Esophagus muscularis mucosa (tissue), 4 donors: ENCODE measurements at regions not wholly inside any gene's neighbourhood (a gene's known extent, or its start where the extent isn't known, plus 50 kb on each side); places are given as distances from the start of the nearest gene placed in this dataset.

Experiments
- DNase-seq: peaks from one replicate; pipeline ENCODE4 v3.0.0-alpha.2; 2017; ENCODE audit errors: extremely low spot score
- H3K27ac ChIP-seq, 4 donors: fragments of 200-600 bp; sonication (generic); replicated peaks in 1 of 4; 1 replicate in 3 of 4; 2 replicates in 1 of 4; pipeline ENCODE4 v1.5.1; 2016 to 2019; ENCODE audit warnings: mild to moderate bottlenecking in 1 of 4
- H3K27me3 ChIP-seq, 4 donors: fragments of 200-600 bp; sonication (generic); one replicate each; pipeline versions ENCODE4 v1.5.1 to v1.6.0; 2016 to 2019
- H3K36me3 ChIP-seq, 4 donors: fragments of 200-600 bp; sonication (generic); one replicate each; pipeline ENCODE4 v1.5.1; 2016 to 2019
- H3K4me1 ChIP-seq, 4 donors: fragments of 200-600 bp; sonication (generic); one replicate each; pipeline ENCODE4 v1.5.1; 2016 to 2019
- H3K4me3 ChIP-seq, 4 donors: fragments of 200-600 bp; sonication (generic); 1 replicate in 2 of 4; 2 replicates in 2 of 4; pipeline ENCODE4 v1.5.1; 2016 to 2019; ENCODE audit warnings: mild to moderate bottlenecking in 4 of 4, moderate library complexity in 1 of 4
- H3K9me3 ChIP-seq, 4 donors: fragments of 200-600 bp; sonication (generic); 1 replicate in 3 of 4; 2 replicates in 1 of 4; pipeline ENCODE4 v1.5.1; 2016 to 2019
- CTCF ChIP-seq, 3 experiments: fragments of 200-600 bp in 2 of 3; fragments of 450-650 bp in 1 of 3; sonication (generic) in 2 of 3; IDR thresholded peaks; one replicate each; pipeline ENCODE4 v1.5.1; 2017 to 2019; ENCODE audit warnings: antibody characterized with exemption in 3 of 3, mild to moderate bottlenecking in 2 of 3, moderate library complexity in 1 of 3
- EP300 ChIP-seq: sonication (generic); formaldehyde crosslinking; IDR thresholded peaks from one replicate; pipeline ENCODE4 v1.6.1; 2017; ENCODE audit warnings: antibody characterized with exemption
- POLR2A ChIP-seq: fragments of 450-650 bp; IDR thresholded peaks from one replicate; pipeline ENCODE4 v1.6.1; 2017; ENCODE audit warnings: antibody characterized with exemption, moderate library complexity, mild to moderate bottlenecking, low read depth
- POLR2AphosphoS5 ChIP-seq, 2 donors: sonication (generic); formaldehyde crosslinking; IDR thresholded peaks; one replicate each; pipeline ENCODE4 v1.6.1; 2017; ENCODE audit warnings: antibody characterized with exemption in 2 of 2
- WGBS: methylation state at CpG from one replicate; pipeline ENCODE4 v1.1.5; 2018; 5-methylcytosine and 5-hydroxymethylcytosine counted together
- intact Hi-C: fragments of 100-400 bp; cut with DNase I; formaldehyde crosslinking; loops from one replicate; pipeline ENCODE4 v1.15.1; 2023

GRCh38 chr6:21438237-21438985, 155.1 kb upstream of the SOX4 start:
- Histone ChIP-seq H3K9me3 (no peaks in the 10 kb centered on the region), H3K27me3 (no peaks in the 10 kb centered on the region), H3K36me3 (no peaks in the 10 kb centered on the region), H3K27ac (no peak overlapping the region), H3K4me3 (no peak overlapping the region), H3K4me1 (no peaks in the 10 kb centered on the region)
- WGBS = 86% methylated on average over 10 of the region's 10 CpGs
- intact Hi-C loops = no loop called here
- no peak for DNase-seq
- TF ChIP-seq EP300 (no peak), POLR2AphosphoS5 (IDR thresholded peaks at IDR 0.05) (no peak)

GRCh38 chr6:21438986-21439352, 154.6 kb upstream of the SOX4 start:
- H3K4me1 ChIP-seq = no peaks in the 10 kb centered on the region
- no peak for DNase-seq
- whole genome bisulfite sequencing = 42% methylated on average over 2 of the region's 2 CpGs
- no peaks in the 10 kb centered on the region for H3K9me3 ChIP-seq
- intact Hi-C loops = no loop called here
- H3K36me3 ChIP-seq = no peaks in the 10 kb centered on the region
- no peak overlapping the region for H3K27ac ChIP-seq
- TF ChIP-seq CTCF (IDR thresholded peaks at IDR 0.05) = no peak
- no peak for TF ChIP-seq EP300
- TF ChIP-seq POLR2A = no peak
- no peak for TF ChIP-seq POLR2AphosphoS5 (IDR thresholded peaks at IDR 0.05)
- no peak overlapping the region for H3K4me3 ChIP-seq
- H3K27me3 ChIP-seq = no peaks in the 10 kb centered on the region

GRCh38 chr6:21441386-21441785, 152.2 kb upstream of the SOX4 start:
- Histone ChIP-seq H3K4me3 (no peak overlapping the region), H3K4me1 (no peaks in the 10 kb centered on the region), H3K36me3 (no peaks in the 10 kb centered on the region), H3K9me3 (no peaks in the 10 kb centered on the region), H3K27ac (no peak overlapping the region), H3K27me3 (no peaks in the 10 kb centered on the region)
- intact Hi-C loops = no loop called here
- TF ChIP-seq POLR2A (no peak), POLR2AphosphoS5 (IDR thresholded peaks at IDR 0.05) (no peak), EP300 (no peak), CTCF (IDR thresholded peaks at IDR 0.05) (no peak)
- 94% methylated on average over 6 of the region's 6 CpGs for WGBS
- no peak for DNase-seq

GRCh38 chr6:21442874-21443273, 150.7 kb upstream of the SOX4 start:
- Histone ChIP-seq H3K9me3 (no peaks in the 10 kb centered on the region), H3K4me1 (no peaks in the 10 kb centered on the region), H3K36me3 (no peaks in the 10 kb centered on the region), H3K4me3 (no peak overlapping the region), H3K27ac (no peak overlapping the region), H3K27me3 (no peaks in the 10 kb centered on the region)
- intact Hi-C loops = no loop called here
- no peak for TF ChIP-seq POLR2AphosphoS5 (IDR thresholded peaks at IDR 0.05)
- TF ChIP-seq EP300 = no peak
- no peak for TF ChIP-seq CTCF (IDR thresholded peaks at IDR 0.05)
- TF ChIP-seq POLR2A = no peak
- 100% methylated on average over 1 of the region's 1 CpG for WGBS
- no peak for DNase-seq

- no peaks in the 10 kb centered on the region for H3K4me1 ChIP-seq
- TF ChIP-seq POLR2A (no peak), CTCF (IDR thresholded peaks at IDR 0.05) (no peak), POLR2AphosphoS5 (IDR thresholded peaks at IDR 0.05) (no peak), EP300 (no peak)
- H3K9me3 ChIP-seq = no peaks in the 10 kb centered on the region
- 87% methylated on average over 10 of the region's 10 CpGs for WGBS
- no peak for DNase-seq
- intact Hi-C loops = no loop called here
- no peak overlapping the region for H3K27ac ChIP-seq
- H3K27me3 ChIP-seq = no peaks in the 10 kb centered on the region
- no peaks in the 10 kb centered on the region for H3K36me3 ChIP-seq
- no peak overlapping the region for H3K4me3 ChIP-seq
Measured at GRCh38 chr6:21444711-21445260, 148.8 kb upstream of the SOX4 start.
